HG02623 (cell line): ENCODE measurements at regions not wholly inside any gene's neighbourhood (a gene's known extent, or its start where the extent isn't known, plus 50 kb on each side); places are given as distances from the start of the nearest gene placed in this dataset.

Experiments used
- ATAC-seq: cut with Tn5 transposase; IDR thresholded peaks from one replicate; pipeline ENCODE4 v1.9.1; 2021; ENCODE audit warnings: moderate library complexity; ENCODE audit not compliant: unreplicated experiment

DNA sequence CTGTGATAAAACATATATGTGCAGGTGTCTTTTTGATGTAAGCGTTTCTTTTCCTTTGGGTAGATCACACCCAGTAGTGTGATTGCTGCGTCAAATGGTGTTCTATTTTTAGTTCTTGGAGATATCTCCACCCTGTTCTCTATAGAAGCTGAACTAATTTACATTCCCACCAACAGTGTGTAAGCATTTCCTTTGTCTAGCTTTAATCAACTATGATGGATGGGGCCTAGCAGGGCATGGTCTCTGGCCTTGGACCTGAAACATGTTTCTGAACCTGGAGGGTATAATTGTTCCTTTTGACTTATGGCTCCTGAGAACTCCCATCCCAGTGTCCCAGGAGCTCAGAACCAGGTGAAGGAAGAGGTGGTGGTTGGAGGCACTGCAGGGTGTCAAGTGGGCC lies 93.9 kb downstream of the HAPSTR1 start:
- no peak for ATAC-seq

- no peak for ATAC-seq
These were observed 94.6 kb downstream of the HAPSTR1 start for GRCh38 chr16:9186061-9186460.

DNA sequence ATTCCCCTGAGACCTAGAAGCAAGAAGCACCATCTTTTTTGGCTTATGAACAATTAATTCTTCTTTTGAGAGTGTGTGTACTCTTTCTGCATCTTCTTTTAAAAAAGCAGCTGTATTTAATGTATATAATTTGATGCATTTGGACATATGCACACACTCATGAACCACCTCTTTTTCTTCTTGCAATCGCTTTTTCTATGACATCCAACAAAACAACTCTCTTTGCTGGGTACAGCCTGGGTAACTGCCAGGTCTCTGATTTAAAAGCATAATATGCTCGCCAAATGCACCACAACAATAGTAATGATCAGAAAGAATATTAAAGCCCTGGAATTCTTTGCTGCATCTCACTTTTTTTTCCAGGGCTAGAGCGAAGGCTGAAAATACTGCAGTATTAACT lies 97.3 kb downstream of the HAPSTR1 start:
- ATAC-seq, result no peak

DNA sequence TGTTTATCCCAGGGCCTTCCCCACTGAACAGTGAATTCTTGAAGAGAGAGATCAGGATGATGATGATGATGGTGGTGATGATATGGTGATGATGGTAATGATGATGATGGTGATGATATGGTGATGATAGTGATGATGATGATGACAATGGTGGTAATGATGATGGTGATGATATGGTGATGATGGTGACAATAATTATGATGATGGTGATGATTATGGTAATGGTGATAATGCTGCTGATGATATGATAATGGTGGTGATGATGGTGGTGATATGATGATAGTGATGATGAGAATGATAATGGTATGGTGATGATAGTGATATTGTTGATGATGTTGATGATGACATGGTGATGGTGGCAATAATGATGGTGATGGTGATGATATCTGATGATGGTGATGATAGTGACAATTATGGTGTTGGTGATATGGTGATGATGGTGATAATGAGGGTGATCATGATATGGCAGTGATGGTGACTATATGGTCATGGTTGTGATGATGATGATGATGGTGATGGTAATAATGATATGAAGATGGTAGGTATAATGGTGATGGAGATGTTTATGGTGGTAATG lies 99.9 kb downstream of the HAPSTR1 start:
- ATAC-seq, result no peak

- no peak for ATAC-seq
These were observed 101.3 kb downstream of the HAPSTR1 start for GRCh38 chr16:9192746-9193145.

GRCh38 chr16:9195287-9195686 lies 103.8 kb downstream of the HAPSTR1 start:
- no peak for ATAC-seq

- ATAC-seq, result no peak
These were observed 106.7 kb downstream of the HAPSTR1 start for GRCh38 chr16:9197957-9198661.

DNA sequence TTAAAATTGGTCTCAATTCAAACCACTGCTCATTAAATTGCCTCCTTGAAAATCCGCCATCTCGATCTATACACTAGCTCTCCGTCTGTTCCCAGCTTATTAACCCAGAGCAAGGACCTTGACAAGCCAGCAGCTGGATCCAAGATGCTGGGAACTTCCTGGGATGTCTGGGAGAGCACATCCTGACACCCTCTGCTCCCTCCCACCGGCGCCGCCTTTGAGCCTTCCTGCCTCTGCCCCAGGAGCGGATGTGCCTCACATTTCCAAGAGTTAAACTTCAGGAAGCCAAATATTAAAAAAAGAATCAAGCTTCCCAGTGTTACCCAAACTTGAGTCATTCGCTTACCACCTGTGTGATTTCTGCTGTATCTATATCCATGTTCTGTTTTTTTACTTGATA lies 107.9 kb downstream of the HAPSTR1 start:
- no peak for ATAC-seq

DNA sequence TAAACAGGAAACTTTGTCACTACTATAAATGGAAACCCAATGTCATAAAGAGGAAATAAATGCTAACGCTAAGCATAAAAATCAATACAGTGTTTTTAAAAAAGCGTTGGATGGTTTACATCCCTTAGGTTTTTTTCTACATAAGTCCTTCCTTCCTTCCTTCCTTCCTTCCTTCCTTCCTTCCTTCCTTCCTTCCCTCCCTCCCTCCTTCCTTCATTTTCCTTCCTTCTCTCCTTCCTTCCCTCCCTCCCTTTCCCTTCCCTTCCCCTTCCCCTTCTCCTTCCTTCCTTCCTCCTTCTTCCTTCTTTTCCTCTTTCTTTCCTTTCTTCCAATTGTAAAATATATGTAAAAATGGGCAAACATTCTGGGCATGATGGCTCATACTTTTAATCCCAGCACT lies 108.3 kb downstream of the HAPSTR1 start:
- no peak for ATAC-seq

DNA sequence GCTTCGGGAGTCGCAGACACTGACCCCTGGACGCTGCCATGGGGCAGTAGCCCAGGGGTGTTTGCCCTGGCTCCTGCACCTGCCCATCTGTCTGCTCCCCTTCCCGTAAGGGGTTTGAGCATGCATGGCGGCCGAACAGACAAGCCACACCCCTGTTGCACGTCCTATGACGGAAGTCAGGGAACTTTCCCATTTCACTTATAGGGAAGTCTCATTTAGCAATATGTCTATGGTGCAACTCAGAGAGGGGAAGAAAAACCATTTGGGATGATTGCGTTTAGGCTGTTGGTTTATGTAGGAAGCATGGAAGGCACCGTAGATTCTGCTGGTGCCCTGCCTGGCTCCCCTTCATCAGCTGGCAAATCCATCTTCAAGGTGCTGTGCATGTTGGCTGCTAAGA lies 112.5 kb downstream of the HAPSTR1 start:
- ATAC-seq, result no peak

DNA sequence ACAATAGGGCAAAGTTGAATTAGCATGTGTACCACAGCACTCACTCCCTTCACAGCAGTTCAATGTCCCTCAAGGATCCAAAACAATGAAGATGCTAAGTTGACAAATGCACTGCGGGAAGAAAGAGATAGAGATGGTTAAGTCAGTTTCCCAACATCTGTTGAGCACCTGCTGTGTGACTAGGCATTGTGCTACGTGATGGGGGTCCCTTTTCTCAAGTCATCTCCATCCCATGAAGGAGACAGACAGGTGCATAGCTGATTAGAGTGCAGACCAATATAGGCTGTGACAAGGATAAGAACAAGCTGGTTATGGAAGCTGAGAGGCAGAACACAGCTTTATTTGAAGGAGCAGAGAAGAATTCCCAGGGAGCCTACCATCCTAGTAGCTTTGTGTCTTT lies 114.2 kb downstream of the HAPSTR1 start:
- ATAC-seq, result no peak

DNA sequence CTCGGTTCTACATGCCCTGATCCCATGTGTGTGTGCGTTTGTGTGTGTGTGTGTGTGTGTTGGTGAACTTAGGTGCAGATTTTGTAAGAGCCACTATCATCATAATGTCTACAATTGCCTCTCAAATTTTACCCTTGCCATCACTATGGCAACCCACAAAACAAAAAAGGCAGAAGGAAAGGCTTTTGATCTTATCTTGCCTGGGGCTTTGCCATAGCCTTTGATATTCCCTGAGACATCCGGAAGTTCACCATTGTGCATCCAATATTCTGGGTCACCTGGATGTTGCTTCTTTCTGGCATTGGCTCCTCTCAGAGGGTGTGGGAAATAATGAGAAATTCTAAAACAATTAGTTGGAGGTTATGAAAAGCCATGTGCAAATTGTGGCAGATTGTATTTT lies 114.7 kb downstream of the HAPSTR1 start:
- no peak for ATAC-seq

GRCh38 chr16:9212621-9213020 lies 121.2 kb downstream of the HAPSTR1 start:
- no peak for ATAC-seq

DNA sequence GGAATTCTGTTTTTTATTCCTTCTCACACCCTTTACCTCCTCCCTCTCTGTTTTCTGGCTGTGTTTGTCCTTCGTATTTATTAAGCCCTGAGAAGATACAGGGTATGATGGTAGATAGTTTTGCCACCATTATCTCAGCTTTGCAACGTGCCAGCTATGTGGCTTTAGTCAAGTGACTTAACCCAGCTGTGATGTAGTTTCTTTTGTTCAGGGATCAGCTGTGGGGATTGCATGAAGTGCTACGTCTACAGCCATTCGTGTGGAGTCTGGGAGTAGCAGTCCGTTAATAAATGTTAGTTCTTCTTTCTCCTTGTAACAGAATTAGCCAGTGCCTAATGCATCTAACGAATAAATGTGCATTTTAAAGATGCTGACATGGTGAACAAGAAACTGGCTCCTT lies 128.4 kb downstream of the HAPSTR1 start:
- no peak for ATAC-seq

GRCh38 chr16:9225527-9226316 lies 134.3 kb downstream of the HAPSTR1 start:
- no peak for ATAC-seq

- no peak for ATAC-seq
These were observed 135.5 kb downstream of the HAPSTR1 start for GRCh38 chr16:9226924-9227323.

GRCh38 chr16:9231039-9231438 lies 139.6 kb downstream of the HAPSTR1 start:
- ATAC-seq, result no peak

GRCh38 chr16:9232102-9232770 lies 140.8 kb downstream of the HAPSTR1 start:
- ATAC-seq, result no peak

DNA sequence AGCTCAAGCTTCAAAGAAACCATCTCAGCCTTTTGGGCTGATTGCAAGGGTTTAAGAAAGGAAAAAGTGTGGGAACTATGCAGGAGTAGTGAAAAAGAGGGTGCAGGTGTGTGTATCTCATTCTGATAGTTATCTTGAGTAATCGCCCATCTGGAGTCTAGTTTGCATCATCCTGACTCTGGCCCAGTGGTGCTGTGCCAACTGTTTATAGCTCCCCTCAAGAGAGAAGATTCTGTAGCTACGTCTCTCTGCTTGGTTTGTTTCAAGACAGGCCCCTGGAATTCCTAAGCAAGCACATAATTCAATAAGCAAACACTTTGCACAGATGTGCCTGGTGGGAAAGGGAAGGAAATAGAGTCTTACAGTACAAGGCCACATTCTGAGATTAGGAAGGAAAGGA lies 144.4 kb downstream of the HAPSTR1 start:
- ATAC-seq, result no peak

- no peak for ATAC-seq
These were observed 144.9 kb downstream of the HAPSTR1 start for GRCh38 chr16:9236319-9236718.

DNA sequence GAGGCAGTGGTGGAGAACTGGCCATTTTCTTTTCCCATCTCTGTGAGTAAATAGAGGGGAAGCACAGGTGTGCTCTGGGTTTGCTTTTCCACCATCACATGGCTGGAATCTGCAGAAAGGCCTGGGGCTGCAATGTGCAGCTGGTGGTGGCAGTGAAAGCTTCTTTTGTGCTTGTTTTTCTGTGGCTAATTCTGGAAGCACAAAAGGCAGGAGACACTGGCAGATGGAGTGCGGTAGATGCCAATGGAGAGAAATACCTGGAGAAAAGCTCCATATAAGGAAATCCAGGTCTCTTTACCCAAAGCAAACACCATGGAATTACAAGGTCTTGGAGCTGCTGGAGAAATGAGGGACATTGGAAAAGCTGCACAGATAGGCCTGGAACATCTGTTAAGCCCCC lies 146.9 kb downstream of the HAPSTR1 start:
- ATAC-seq, result no peak

- ATAC-seq, result no peak
These were observed 149.7 kb downstream of the HAPSTR1 start for GRCh38 chr16:9241177-9241576.
